H7 (cell line): ENCODE measurements at regions not wholly inside any gene's neighbourhood (a gene's known extent, or its start where the extent isn't known, plus 50 kb on each side); places are given as distances from the start of the nearest gene placed in this dataset.
"Not testable (repeated sequence)": the region's sequence is repeated elsewhere in the genome, so short reads cannot be mapped to it uniquely, and the experiment has no call there.

Experiments
- DNase-seq: peaks from one replicate; pipeline ENCODE4 v3.0.0; 2012
- H3K27me3 ChIP-seq: 2 replicates; pipeline ENCODE4 v1.6.0; 2011; ENCODE audit warnings: mild to moderate bottlenecking, low read length; ENCODE audit not compliant: control insufficient read depth, insufficient read depth
- H3K36me3 ChIP-seq: replicated peaks from 2 replicates; pipeline ENCODE4 v1.5.1; 2011; ENCODE audit warnings: low read length; ENCODE audit not compliant: control insufficient read depth, insufficient read depth
- H3K4me3 ChIP-seq: 2 replicates; pipeline ENCODE4 v1.5.1; 2011; ENCODE audit warnings: low read depth, mild to moderate bottlenecking, control low read depth, low read length, moderate library complexity; ENCODE audit not compliant: insufficient read depth

DNA sequence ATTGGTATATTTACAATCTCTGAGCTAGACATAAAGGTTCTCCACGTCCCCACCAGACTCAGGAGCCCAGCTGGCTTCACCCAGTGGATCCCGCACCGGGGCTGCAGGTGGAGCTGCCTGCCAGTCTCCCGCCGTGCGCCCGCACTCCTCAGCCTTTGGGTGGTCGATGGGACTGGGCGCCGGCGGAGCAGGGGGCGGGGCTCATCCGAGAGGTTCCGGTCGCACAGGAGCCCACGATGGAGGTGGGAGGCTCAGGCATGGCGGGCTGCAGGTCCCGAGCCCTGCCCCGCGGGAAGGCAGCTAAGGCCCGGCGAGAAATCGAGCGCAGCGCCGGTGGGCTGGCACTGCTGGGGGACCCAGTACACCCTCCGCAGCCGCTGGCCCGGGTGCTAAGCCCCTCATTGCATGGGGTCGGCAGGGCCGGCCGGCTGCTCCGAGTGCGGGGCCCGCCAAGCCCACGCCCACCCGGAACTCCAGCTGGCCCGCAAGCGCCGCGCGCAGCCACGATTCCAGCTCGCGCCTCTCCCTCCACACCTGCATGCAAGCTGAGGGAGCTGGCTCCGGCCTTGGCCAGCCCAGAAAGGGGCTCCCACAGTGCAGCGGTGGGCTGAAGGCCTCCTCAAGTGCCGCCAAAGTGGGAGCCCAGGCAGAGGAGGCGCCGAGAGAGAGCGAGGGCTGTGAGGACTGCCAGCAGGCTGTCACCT lies 396.8 kb upstream of the LCORL start:
- not testable (repeated sequence) for H3K4me3 ChIP-seq, H3K27me3 ChIP-seq, DNase-seq, H3K36me3 ChIP-seq

DNA sequence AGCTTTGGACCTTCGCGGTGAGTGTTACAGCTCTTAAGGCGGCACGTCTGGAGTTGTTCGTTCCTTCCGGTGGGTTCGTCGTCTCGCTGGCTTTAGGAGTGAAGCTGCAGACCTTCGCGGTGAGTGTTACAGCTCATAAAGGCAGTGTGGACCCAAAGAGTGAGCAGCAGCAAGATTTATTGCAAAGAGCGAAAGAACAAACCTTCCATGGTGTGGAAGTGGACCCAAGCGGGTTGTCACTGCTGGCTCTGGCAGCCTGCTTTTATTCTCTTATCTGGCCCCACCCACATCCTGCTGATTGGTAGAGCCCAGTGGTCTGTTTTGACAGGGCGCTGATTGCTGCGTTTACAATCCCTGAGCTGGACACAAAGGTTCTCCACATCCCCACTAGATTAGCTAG lies 396.1 kb upstream of the LCORL start:
- not testable (repeated sequence) for DNase-seq, H3K36me3 ChIP-seq, H3K27me3 ChIP-seq, H3K4me3 ChIP-seq

DNA sequence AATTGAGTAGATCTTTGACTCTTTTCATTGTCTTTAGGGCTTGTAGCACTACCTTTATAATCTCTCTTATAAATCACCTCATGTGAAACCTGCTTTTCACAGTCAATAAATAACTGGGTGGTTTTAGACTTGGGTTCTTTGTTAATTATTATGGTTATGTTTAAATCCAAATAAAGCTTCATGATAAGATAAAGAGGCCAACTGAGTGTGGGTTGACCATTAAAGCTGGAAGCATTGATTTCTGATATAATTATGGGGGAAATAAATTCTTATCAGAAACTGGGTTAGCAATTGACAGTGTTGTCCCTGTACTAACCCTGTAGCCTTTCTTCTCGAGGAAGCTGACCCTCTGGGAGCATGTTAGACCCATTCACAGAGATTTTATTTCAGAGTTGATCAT lies 384.7 kb upstream of the LCORL start:
- no peak overlapping the region for H3K4me3 ChIP-seq
- H3K27me3 ChIP-seq: no peaks in the 10 kb centered on the region
- DNase-seq: no peak
- no peaks in the 10 kb centered on the region for H3K36me3 ChIP-seq

DNA sequence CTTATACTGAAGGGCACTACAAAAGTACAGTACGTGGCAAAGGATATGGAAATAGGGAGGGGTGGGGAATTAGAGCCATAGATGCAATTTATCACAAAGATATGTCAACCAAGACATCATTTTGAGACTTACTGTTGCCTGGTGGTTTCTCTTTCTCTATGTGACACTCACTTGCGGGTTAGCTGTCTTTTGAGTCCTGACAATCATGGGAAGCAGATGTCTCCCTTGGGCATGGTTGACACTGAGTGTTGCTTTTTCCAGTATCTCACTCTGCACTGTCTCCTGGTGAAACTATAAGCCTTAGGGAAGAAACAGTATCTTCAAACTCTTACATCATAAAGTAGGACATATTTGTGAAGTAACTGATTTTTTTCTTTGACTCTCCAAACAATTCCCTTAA lies 383.5 kb upstream of the LCORL start:
- no peak for DNase-seq
- Histone ChIP-seq H3K36me3 (no peaks in the 10 kb centered on the region), H3K27me3 (no peaks in the 10 kb centered on the region), H3K4me3 (no peak overlapping the region)

DNA sequence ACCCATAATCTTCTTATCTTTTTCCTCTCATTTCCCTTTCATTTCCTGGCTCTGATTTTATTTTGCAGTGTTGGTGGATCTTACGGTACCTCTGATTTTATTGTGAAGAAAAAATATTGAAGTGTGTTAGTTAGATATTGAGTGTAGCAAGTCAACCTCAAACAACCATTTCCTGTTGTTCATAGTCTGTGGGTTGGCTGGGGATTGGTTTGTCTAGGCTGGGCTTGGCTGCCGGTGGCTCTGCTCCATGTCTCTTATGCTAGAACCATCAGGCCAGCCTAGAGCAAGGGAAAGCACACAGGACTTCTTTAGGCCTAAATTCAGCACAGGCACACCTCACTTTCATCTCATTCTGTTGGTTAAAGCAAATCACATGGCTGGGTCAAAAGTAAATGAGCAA lies 383.1 kb upstream of the LCORL start:
- H3K4me3 ChIP-seq: no peak overlapping the region
- H3K27me3 ChIP-seq: no peaks in the 10 kb centered on the region
- no peak for DNase-seq
- H3K36me3 ChIP-seq: no peaks in the 10 kb centered on the region

DNA sequence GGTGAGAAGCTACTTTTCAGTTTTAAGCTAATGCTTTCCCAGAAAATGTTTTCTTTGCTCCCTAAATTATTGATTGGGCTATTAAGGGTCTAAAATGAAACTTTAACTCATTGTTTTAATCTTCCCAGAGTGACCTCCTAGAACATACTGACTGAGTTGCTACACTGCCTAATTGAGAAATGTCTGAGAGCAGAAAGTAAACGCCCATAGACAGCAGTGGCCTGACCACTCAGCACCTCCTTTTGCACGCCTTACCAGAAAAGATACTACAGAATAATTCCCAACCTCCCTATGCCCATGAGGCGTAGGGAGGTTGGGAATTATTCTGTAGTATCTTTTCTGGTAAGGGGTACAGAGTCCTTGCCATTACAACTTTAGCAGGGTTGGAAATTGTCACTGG lies 381.8 kb upstream of the LCORL start:
- no peaks in the 10 kb centered on the region for H3K36me3 ChIP-seq
- H3K27me3 ChIP-seq: no peaks in the 10 kb centered on the region
- no peak for DNase-seq
- no peak overlapping the region for H3K4me3 ChIP-seq

DNA sequence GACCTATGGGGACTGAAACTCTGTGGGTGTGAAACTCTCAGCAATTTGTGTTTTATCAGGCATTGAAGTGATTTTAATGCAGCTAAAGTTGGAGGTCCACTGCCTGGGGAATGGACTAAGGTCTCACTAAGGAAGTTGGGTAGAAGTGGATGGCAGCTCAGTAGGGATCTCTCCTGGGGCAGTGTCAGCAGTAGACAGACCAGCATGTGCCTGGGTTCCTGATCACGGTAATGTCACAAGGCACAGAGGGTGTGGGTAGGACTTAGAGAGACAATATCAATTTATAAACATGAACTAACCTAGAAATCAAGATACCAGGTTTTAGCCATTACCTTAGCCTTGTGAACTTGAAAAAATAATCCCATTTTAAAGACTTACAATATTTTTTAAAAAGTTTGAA lies 380.3 kb upstream of the LCORL start:
- Histone ChIP-seq H3K4me3 (no peak overlapping the region), H3K27me3 (no peaks in the 10 kb centered on the region), H3K36me3 (no peaks in the 10 kb centered on the region)
- no peak for DNase-seq

DNA sequence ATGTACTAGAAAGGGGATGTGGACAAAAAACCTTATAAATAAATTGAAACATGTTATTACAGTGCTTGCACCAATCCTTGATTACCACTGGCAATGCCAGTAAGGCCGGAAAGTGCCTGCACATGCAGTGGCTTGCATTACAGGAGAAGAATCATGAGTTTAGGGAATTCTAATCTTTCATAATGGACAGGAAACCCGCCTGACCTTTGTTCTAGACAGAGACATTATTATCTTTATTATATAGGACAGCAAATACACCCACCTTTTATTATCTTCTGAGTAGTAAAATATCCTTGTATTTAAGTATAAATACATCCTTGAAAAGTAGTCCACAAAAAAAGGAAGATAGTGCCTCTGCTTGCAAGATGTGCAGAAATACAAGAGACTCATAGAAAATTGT lies 379.9 kb upstream of the LCORL start:
- no peak for DNase-seq
- H3K36me3 ChIP-seq: no peaks in the 10 kb centered on the region
- H3K27me3 ChIP-seq: no peaks in the 10 kb centered on the region
- no peak overlapping the region for H3K4me3 ChIP-seq

DNA sequence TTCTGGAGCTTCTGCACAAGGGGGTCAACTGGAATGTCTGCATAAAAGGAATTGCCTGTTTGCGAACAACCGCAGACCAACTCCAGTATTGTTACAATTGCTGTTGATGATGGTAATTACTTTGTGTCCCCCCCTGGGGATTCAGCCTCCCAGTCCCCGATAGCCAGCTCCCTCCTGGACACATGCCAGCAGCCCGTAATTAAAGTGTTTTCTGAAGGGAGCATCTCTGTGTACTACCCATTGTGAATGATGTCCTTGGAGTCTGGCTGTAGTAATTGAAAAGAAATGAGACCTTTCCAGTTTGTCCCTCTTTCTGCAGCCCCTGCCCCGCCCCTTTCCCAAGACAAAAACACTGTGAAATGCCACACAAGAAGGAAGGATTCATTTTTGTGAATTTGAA lies 377.1 kb upstream of the LCORL start:
- no peak overlapping the region for H3K4me3 ChIP-seq
- H3K36me3 ChIP-seq: no peaks in the 10 kb centered on the region
- DNase-seq: no peak
- H3K27me3 ChIP-seq: no peaks in the 10 kb centered on the region

DNA sequence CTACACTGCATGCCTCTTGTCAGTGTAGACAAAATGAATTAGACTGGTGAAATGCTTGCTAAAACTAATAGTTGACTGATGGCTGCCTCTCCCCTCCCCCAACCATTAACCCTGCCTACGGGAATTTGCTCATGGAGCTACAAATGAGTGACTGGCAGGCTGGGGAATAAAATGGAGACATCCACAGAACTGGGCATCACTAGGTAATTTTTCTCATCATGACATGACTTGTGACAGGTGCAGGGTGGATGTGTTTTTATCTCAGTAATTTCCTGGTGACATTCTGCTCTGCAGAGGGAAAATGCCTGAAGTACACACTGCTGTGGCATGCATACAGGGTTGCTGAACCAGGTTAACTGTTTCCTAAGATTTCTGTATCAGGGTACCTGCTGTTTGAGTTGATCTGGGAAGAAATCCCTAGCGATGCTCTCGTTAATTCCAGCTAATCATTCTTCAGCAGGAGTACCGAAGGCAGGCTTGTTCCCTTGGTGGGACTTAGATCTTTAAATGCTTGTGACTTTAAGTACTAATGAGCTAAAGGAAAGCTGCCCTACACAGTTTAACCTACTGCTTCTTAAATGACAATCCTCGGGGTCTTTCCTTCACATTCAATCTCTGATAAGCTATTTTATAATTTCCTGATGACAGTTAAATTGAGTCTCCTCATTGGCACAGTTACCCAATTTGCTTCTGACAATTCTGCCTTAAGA lies 376.3 kb upstream of the LCORL start:
- DNase-seq: no peak
- Histone ChIP-seq H3K36me3 (no peaks in the 10 kb centered on the region), H3K27me3 (no peaks in the 10 kb centered on the region), H3K4me3 (no peak overlapping the region)

DNA sequence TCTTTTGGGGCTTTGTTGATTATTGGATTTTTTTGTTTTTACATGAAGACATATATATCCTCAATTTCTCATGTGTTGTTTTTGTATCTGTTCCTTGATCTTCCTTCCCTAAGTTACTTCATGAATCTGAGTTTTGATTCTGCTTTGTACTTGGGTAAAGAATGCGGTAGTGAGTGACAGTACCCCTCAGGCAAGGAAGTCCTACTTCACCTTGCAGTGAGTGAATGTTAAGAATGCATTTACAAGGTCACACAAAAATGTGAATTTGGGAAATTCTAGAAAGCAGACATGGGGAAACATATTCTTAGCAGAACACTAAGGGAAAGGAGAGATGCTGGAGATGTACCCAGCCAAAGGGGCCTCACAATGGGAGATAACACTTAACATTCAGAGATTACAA lies 373.1 kb upstream of the LCORL start:
- no peak for DNase-seq
- Histone ChIP-seq H3K36me3 (no peaks in the 10 kb centered on the region), H3K4me3 (no peak overlapping the region), H3K27me3 (no peaks in the 10 kb centered on the region)

DNA sequence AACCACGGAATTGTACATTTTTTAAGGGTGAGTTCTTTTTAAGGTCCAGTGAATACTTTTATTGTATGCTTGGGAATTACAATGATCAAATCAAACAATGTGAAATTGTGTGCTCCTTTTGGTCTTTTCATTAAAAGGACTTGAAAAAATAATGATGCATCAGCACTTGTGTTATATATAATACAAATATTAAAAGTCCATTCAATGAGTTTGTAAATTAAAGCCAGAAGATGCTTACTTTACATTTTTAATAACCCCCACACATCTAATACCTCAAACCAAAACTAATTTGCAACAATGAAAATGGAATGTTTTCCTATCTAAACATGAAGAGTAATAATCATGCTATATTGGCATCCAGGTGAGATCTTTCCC lies 369.8 kb upstream of the LCORL start:
- Histone ChIP-seq H3K27me3 (no peaks in the 10 kb centered on the region), H3K36me3 (no peaks in the 10 kb centered on the region), H3K4me3 (no peak overlapping the region)
- DNase-seq: no peak

DNA sequence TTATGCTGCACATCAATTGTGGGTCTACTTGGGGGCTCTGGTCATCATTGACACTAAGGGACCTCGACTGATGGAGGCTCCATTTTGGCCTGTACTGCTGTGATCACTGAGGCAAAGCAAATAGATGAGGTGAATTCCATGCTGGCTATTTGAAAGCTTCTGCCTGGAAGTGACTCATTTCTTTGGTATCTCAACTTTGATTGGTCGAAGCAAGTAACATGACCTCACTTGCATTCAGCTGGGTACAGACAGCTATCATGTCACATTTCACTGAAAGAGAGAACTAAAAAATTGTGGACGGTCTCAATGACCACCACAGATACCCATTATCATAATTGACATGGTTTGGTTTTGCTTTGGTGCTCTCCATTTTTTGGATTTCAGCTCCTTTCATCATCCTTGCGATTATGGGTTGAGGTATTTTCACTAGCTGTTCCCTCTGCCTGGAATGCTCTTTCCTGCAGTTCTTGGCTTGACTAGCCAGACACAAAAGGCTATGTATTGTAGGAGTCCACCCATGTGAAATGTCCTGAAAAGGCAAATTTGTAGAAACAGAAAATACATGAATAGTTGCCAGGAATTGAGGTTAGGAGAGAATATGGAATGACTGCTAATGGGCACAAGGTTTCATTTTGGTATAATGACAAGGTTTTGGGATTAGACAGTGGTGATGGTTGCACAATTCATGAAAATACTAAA lies 369.2 kb upstream of the LCORL start:
- Histone ChIP-seq H3K27me3 (no peaks in the 10 kb centered on the region), H3K36me3 (no peaks in the 10 kb centered on the region), H3K4me3 (no peak overlapping the region)
- DNase-seq: no peak

DNA sequence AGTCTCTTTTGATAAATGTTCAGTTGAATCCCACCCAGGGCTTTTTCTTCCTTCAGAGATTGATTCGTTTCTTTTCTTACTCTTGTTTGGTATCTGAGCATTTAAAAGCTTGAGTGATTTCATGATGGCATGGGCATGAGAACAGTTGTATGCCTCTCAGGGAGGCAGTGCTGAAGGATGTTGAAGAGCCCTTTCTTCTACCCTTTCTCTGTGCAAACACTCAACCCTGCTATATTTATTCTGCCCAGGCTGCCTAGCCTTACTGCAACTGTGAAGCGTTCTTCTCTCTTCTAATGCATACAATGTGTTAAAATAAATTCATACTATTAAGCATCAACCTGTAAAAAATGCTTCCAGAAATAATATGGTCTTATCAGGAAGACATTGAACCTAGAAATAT lies 367.6 kb upstream of the LCORL start:
- H3K27me3 ChIP-seq: no peaks in the 10 kb centered on the region
- no peaks in the 10 kb centered on the region for H3K36me3 ChIP-seq
- no peak for DNase-seq
- no peak overlapping the region for H3K4me3 ChIP-seq

DNA sequence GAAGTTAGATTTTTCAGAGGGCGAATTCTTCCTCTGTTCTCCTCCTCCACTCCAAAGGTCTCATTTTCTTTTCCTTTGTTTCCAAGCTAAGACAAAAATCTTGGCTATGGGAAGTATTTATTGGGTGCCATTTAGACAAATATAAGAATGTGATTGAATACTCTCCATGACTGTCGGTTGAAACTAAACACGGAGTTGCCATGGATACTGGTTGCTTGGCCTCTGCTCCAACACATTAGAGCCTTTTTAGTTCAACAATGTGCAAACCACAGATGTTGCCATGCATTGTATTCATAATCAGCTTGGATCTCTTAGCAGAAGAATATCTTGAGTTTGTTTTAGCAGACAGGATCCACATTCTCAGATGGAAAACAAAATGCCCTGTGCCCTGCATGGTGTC lies 366.5 kb upstream of the LCORL start:
- no peaks in the 10 kb centered on the region for H3K27me3 ChIP-seq
- no peak overlapping the region for H3K4me3 ChIP-seq
- no peak for DNase-seq
- no peaks in the 10 kb centered on the region for H3K36me3 ChIP-seq
